ENCODE measurements at regions not wholly inside any gene's neighbourhood (a gene's known extent, or its start where the extent isn't known, plus 50 kb on each side); places are given as distances from the start of the nearest gene placed in this dataset.

DNA sequence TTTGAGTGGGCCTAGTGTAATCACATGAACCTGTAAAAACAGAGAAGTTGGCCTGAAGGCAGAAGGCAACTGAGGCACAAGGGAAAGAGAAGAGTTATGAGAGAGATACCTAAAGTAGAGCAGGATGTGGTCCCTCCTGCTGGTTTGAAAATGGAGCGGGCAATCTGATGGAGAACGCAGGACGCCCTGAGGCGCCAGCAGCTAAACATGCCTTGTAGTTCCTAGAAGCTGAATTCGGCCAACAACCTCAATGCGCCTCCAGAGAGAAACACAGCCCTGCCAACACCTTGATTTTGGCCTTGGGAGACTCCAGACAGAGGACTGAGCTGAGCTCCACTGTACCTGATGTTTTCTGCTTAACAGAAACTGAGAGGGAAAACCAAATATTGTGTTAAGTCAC, 469.9 kb downstream of the SOCS6 start:
- Histone ChIP-seq H3K27ac (no peak overlapping the region), H3K9me3 (peaks cover 0 to 4% of the 10 kb centered on the region in 2 donors), H3K36me3 (no peaks in the 10 kb centered on the region), H3K4me3 (no peak overlapping the region), H3K4me1 (no peaks in the 10 kb centered on the region), H3K27me3 (no peaks in the 10 kb centered on the region)
- DNase-seq (no peak), ATAC-seq (no peak)
- intact Hi-C loops (cut with DNase I), result no loop called here
- TF ChIP-seq, protein P1, sequence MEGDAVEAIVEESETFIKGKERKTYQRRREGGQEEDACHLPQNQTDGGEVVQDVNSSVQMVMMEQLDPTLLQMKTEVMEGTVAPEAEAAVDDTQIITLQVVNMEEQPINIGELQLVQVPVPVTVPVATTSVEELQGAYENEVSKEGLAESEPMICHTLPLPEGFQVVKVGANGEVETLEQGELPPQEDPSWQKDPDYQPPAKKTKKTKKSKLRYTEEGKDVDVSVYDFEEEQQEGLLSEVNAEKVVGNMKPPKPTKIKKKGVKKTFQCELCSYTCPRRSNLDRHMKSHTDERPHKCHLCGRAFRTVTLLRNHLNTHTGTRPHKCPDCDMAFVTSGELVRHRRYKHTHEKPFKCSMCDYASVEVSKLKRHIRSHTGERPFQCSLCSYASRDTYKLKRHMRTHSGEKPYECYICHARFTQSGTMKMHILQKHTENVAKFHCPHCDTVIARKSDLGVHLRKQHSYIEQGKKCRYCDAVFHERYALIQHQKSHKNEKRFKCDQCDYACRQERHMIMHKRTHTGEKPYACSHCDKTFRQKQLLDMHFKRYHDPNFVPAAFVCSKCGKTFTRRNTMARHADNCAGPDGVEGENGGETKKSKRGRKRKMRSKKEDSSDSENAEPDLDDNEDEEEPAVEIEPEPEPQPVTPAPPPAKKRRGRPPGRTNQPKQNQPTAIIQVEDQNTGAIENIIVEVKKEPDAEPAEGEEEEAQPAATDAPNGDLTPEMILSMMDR (IDR thresholded peaks at IDR 0.05), result no peak

DNA sequence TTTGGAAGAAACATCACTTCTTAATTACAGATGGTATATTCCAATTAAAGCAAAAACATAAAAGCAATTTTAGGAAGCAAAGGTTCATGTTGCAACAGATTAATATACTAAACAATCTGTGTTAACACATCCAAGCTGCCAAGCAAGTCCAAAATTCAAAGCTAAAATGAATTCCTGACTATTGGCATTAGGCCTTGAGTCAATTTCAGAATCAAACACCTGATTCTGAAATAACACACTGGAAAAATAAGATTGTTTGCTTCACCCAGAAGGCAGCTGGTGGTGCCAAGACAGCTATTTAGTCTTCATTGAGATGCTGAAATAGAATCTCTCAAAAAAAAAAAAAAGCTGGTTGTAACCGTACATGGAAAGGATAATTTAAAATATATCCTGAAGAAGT, 465.6 kb downstream of the SOCS6 start:
- Histone ChIP-seq H3K36me3 (no peaks in the 10 kb centered on the region), H3K9me3 (peaks cover 0 to 7% of the 10 kb centered on the region in 2 donors), H3K4me3 (no peak overlapping the region), H3K27me3 (no peaks in the 10 kb centered on the region), H3K4me1 (no peaks in the 10 kb centered on the region), H3K27ac (no peak overlapping the region)
- no peak for ATAC-seq
- no peak for DNase-seq
- TF ChIP-seq, protein P1 (IDR thresholded peaks at IDR 0.05), result no peak
- intact Hi-C loops (cut with DNase I), result no loop called here

DNA sequence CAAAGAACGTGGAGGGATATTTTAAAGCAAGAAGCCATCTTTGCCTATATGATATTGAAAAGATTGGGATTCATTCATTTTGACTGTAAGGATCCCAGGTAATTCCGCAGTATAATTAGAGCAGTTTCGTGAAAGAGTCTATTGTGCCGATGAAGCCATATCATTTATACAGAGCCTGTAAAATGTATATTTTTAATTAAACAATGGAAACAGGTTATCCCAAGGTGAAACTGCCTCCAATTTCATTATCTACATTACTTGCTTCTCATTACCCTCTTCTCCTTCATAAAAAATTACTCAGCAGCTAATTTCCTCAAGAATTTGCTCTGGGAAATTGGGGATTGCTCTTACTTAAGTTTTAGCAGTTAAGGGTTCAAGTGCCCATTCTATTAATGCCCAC, 444.1 kb downstream of the SOCS6 start:
- intact Hi-C loops (cut with DNase I), result no loop called here
- ATAC-seq (no peak), DNase-seq (no peak)
- no peaks in the 10 kb centered on the region for H3K36me3 ChIP-seq
- TF ChIP-seq, protein P1 (IDR thresholded peaks at IDR 0.05), result no peak
- H3K4me1 ChIP-seq, result no peaks in the 10 kb centered on the region
- no peak overlapping the region for H3K4me3 ChIP-seq
- peaks cover 0 to 7% of the 10 kb centered on the region in 2 donors for H3K9me3 ChIP-seq
- H3K27ac ChIP-seq, result no peak overlapping the region
- H3K27me3 ChIP-seq, result no peaks in the 10 kb centered on the region

DNA sequence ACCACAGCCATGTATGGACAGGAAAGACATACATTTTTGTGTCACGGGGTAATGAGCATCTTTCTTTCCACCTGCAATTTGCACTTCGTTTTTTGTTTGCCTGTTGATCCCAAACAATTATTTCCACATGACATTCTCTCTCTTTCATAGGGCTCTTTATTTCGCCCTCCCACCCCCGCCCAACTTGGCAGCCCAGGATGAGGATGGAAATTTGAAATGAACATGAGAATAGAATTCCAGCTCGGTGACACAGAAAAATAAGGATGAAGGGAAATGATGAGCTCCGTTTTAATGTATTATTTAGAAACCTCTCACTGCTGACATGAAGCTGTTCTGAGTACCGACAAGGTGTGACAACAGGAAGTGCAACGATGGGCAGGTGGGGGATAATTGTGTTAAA, 443.3 kb downstream of the SOCS6 start:
- Histone ChIP-seq H3K27me3 (no peaks in the 10 kb centered on the region), H3K9me3 (peaks cover 0 to 6% of the 10 kb centered on the region in 2 donors), H3K36me3 (no peaks in the 10 kb centered on the region), H3K4me1 (no peaks in the 10 kb centered on the region), H3K4me3 (no peak overlapping the region), H3K27ac (no peak overlapping the region)
- TF ChIP-seq, protein P1 (IDR thresholded peaks at IDR 0.05), result no peak
- DNase-seq, result no peak
- ATAC-seq, result no peak
- intact Hi-C loops (cut with DNase I), result no loop called here

DNA sequence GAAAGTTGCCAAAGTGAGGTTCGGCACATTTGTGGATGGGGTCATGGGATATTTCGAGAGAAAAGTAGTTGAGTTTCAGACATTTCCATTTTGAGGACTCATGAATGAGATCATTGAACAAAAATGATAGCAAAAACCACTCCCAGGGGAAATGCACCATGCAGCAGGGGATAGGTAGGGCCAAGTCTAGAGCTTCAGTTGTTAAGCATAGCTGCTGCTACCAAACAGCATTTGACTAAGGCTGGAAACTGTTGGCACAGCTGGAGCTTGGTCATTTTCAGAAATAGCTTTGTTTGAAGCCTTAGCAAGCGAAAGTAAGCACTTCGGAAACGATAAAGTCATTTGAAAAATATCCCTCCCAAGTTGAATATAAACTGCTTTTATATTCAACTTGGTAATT, 431.8 kb downstream of the SOCS6 start:
- no peak overlapping the region for H3K27ac ChIP-seq
- ATAC-seq (no peak), DNase-seq (no peak)
- no peaks in the 10 kb centered on the region for H3K36me3 ChIP-seq
- no peaks in the 10 kb centered on the region for H3K4me1 ChIP-seq
- H3K9me3 ChIP-seq, result peaks cover 0 to 9% of the 10 kb centered on the region in 2 donors
- no peak overlapping the region for H3K4me3 ChIP-seq
- intact Hi-C loops (cut with DNase I), result no loop called here
- H3K27me3 ChIP-seq, result no peaks in the 10 kb centered on the region
- TF ChIP-seq, protein P1 (IDR thresholded peaks at IDR 0.05), result no peak

All from left lung (tissue), 4 donors.